ENCODE measurements at regions not wholly inside any gene's neighbourhood (a gene's known extent, or its start where the extent isn't known, plus 50 kb on each side); places are given as distances from the start of the nearest gene placed in this dataset.

DNA sequence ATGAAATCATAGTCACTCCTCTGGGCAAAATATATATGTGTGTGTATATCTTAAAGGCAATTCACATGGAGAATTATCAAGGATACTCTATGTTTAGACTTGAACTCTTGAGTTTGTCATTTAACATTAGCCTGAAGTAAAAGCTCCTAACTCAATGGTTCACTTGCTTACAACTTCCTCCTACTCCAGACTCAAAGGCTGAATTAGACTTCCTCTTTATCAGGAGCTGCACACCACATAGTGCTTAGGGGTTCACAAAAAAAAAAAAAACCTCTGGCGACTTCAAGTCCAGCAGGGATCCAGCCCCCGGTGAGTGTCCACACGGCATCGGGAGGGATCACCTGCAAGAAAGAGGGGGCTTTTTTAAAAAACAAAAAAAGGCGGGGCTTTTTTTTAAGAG, 68.2 kb upstream of the LSM14A start:
- TF ChIP-seq, protein P1, sequence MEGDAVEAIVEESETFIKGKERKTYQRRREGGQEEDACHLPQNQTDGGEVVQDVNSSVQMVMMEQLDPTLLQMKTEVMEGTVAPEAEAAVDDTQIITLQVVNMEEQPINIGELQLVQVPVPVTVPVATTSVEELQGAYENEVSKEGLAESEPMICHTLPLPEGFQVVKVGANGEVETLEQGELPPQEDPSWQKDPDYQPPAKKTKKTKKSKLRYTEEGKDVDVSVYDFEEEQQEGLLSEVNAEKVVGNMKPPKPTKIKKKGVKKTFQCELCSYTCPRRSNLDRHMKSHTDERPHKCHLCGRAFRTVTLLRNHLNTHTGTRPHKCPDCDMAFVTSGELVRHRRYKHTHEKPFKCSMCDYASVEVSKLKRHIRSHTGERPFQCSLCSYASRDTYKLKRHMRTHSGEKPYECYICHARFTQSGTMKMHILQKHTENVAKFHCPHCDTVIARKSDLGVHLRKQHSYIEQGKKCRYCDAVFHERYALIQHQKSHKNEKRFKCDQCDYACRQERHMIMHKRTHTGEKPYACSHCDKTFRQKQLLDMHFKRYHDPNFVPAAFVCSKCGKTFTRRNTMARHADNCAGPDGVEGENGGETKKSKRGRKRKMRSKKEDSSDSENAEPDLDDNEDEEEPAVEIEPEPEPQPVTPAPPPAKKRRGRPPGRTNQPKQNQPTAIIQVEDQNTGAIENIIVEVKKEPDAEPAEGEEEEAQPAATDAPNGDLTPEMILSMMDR (conservative IDR thresholded peaks at IDR 0.05 in 1 of 2, IDR thresholded peaks at IDR 0.05 in 1 of 2; ENCODE audit: low read depth in 1 of 2, low read length in 2 of 2) = no peak
- TF ChIP-seq EZH2 (IDR thresholded peaks at IDR 0.05; ENCODE audit: low read length, missing control alignments) = no peak
- Histone ChIP-seq H3K27me3 (ENCODE audit: control insufficient read depth, insufficient read depth, low read length) (no peaks in the 10 kb centered on the region), H3K27ac (ENCODE audit: insufficient read depth, low read length) (no peak overlapping the region), H3K4me2 (ENCODE audit: extremely low read depth, insufficient read depth, low read length) (no peak overlapping the region), H3K9ac (ENCODE audit: insufficient read depth, low read length) (no peak overlapping the region), H3K4me3 (replicated peaks in 1 of 4; ENCODE audit: control extremely low read depth in 1 of 4, insufficient read depth in 1 of 4, low read depth in 3 of 4, low read length in 4 of 4) (no peak overlapping the region), H3K79me2 (ENCODE audit: control insufficient read depth, insufficient read depth, low read length) (no peaks in the 10 kb centered on the region), H4K20me1 (ENCODE audit: control insufficient read depth, extremely low read depth, insufficient read depth, low read length) (no peaks in the 10 kb centered on the region), H2AFZ (ENCODE audit: low read length) (no peak overlapping the region), H3K36me3 (ENCODE audit: control insufficient read depth, insufficient read depth, low read length) (no peaks in the 10 kb centered on the region), H3K9me3 (ENCODE audit: control insufficient read depth, insufficient read depth, low read depth, low read length) (no peaks in the 10 kb centered on the region), H3K4me1 (ENCODE audit: control insufficient read depth, extremely low read depth, insufficient read depth, low read length) (no peaks in the 10 kb centered on the region)
- no peak for DNase-seq (ENCODE audit: low read depth in 2 of 2)

DNA sequence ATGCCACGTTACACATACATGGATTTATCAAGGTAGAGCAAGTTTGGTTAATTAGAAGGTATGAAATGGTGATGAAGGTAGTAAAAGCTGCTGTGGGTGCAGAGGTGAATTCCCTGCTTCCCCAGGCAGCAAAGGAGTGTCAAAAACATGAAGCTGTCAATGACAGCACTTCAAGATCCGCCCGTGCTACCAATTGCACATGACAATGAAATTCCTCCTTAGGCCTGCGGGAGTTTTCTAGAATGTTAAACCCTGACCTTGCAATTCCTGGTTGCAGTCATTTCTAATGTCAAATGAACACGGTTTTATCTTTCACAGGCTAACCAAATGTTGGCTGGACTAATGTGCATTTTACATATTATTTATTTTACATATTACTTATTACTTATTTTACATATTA, 67.7 kb upstream of the LSM14A start:
- Histone ChIP-seq H3K4me1 (ENCODE audit: control insufficient read depth, extremely low read depth, insufficient read depth, low read length) (no peaks in the 10 kb centered on the region), H3K36me3 (ENCODE audit: control insufficient read depth, insufficient read depth, low read length) (no peaks in the 10 kb centered on the region), H3K27ac (ENCODE audit: insufficient read depth, low read length) (no peak overlapping the region), H3K4me3 (replicated peaks in 1 of 4; ENCODE audit: control extremely low read depth in 1 of 4, insufficient read depth in 1 of 4, low read depth in 3 of 4, low read length in 4 of 4) (no peak overlapping the region), H3K79me2 (ENCODE audit: control insufficient read depth, insufficient read depth, low read length) (no peaks in the 10 kb centered on the region), H3K27me3 (ENCODE audit: control insufficient read depth, insufficient read depth, low read length) (no peaks in the 10 kb centered on the region), H2AFZ (ENCODE audit: low read length) (no peak overlapping the region), H3K9ac (ENCODE audit: insufficient read depth, low read length) (no peak overlapping the region), H4K20me1 (ENCODE audit: control insufficient read depth, extremely low read depth, insufficient read depth, low read length) (no peaks in the 10 kb centered on the region), H3K4me2 (ENCODE audit: extremely low read depth, insufficient read depth, low read length) (no peak overlapping the region), H3K9me3 (ENCODE audit: control insufficient read depth, insufficient read depth, low read depth, low read length) (no peaks in the 10 kb centered on the region)
- TF ChIP-seq, protein P1 (conservative IDR thresholded peaks at IDR 0.05 in 1 of 2, IDR thresholded peaks at IDR 0.05 in 1 of 2; ENCODE audit: low read depth in 1 of 2, low read length in 2 of 2) = no peak
- no peak for TF ChIP-seq EZH2 (IDR thresholded peaks at IDR 0.05; ENCODE audit: low read length, missing control alignments)
- DNase-seq (ENCODE audit: low read depth in 2 of 2) = no peak

DNA sequence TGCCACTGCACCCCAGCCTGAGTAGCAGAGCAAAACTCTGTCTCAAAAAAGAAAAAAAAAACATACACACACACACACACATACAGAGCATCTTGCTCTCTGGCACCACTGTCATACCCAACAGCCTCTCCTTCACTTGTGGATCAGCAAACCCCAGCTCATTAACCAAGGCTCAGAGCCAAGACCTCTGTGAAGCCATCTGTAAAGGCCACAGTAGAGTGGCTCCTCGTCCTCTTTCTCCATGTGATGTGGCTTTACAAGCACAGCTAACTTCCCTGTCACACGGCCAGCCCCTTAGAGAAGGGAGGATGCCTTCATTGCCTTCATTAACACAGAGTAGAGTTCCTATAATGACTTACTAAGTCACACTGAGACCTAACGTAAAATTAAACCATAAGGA, 62.7 kb upstream of the LSM14A start:
- DNase-seq (ENCODE audit: low read depth in 2 of 2) = no peak
- TF ChIP-seq, protein P1 (conservative IDR thresholded peaks at IDR 0.05 in 1 of 2, IDR thresholded peaks at IDR 0.05 in 1 of 2; ENCODE audit: low read depth in 1 of 2, low read length in 2 of 2) = no peak
- TF ChIP-seq EZH2 (IDR thresholded peaks at IDR 0.05; ENCODE audit: low read length, missing control alignments) = no peak
- no peak overlapping the region for H3K4me2 ChIP-seq (ENCODE audit: extremely low read depth, insufficient read depth, low read length)
- H3K9ac ChIP-seq (ENCODE audit: insufficient read depth, low read length) = no peak overlapping the region
- H3K4me3 ChIP-seq (replicated peaks in 1 of 4; ENCODE audit: control extremely low read depth in 1 of 4, insufficient read depth in 1 of 4, low read depth in 3 of 4, low read length in 4 of 4) = no peak overlapping the region
- H3K9me3 ChIP-seq (ENCODE audit: control insufficient read depth, insufficient read depth, low read depth, low read length) = no peaks in the 10 kb centered on the region
- no peaks in the 10 kb centered on the region for H3K36me3 ChIP-seq (ENCODE audit: control insufficient read depth, insufficient read depth, low read length)
- H3K27me3 ChIP-seq (ENCODE audit: control insufficient read depth, insufficient read depth, low read length) = no peaks in the 10 kb centered on the region
- no peaks in the 10 kb centered on the region for H4K20me1 ChIP-seq (ENCODE audit: control insufficient read depth, extremely low read depth, insufficient read depth, low read length)
- no peaks in the 10 kb centered on the region for H3K79me2 ChIP-seq (ENCODE audit: control insufficient read depth, insufficient read depth, low read length)
- no peaks in the 10 kb centered on the region for H3K4me1 ChIP-seq (ENCODE audit: control insufficient read depth, extremely low read depth, insufficient read depth, low read length)
- H3K27ac ChIP-seq (ENCODE audit: insufficient read depth, low read length) = no peak overlapping the region
- no peak overlapping the region for H2AFZ ChIP-seq (ENCODE audit: low read length)

All from fibroblast of lung (primary cell).